ENCODE measurements at regions not wholly inside any gene's neighbourhood (a gene's known extent, or its start where the extent isn't known, plus 50 kb on each side); places are given as distances from the start of the nearest gene placed in this dataset.

GRCh38 chr3:153320585-153321128, 158.6 kb downstream of the RAP2B start:
- Mint-ChIP-seq H3K4me1 (peaks cover 6% of the 10 kb centered on the region), H3K4me3 (no peak overlapping the region), H3K36me3 (ENCODE audit: low read depth) (no peaks in the 10 kb centered on the region), H3K27ac (no peak overlapping the region), H3K27me3 (no peaks in the 10 kb centered on the region), H3K9me3 (no peaks in the 10 kb centered on the region)
- ATAC-seq (ENCODE audit: low read depth) (no peak), DNase-seq (no peak)
- CTCF ChIA-PET, result no interaction called here
- POLR2A ChIA-PET, result no interaction called here
- intact Hi-C loops (cut with micrococcal nuclease), result no loop called here
- TF ChIP-seq, protein P1, sequence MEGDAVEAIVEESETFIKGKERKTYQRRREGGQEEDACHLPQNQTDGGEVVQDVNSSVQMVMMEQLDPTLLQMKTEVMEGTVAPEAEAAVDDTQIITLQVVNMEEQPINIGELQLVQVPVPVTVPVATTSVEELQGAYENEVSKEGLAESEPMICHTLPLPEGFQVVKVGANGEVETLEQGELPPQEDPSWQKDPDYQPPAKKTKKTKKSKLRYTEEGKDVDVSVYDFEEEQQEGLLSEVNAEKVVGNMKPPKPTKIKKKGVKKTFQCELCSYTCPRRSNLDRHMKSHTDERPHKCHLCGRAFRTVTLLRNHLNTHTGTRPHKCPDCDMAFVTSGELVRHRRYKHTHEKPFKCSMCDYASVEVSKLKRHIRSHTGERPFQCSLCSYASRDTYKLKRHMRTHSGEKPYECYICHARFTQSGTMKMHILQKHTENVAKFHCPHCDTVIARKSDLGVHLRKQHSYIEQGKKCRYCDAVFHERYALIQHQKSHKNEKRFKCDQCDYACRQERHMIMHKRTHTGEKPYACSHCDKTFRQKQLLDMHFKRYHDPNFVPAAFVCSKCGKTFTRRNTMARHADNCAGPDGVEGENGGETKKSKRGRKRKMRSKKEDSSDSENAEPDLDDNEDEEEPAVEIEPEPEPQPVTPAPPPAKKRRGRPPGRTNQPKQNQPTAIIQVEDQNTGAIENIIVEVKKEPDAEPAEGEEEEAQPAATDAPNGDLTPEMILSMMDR (IDR thresholded peaks at IDR 0.05), result no peak

DNA sequence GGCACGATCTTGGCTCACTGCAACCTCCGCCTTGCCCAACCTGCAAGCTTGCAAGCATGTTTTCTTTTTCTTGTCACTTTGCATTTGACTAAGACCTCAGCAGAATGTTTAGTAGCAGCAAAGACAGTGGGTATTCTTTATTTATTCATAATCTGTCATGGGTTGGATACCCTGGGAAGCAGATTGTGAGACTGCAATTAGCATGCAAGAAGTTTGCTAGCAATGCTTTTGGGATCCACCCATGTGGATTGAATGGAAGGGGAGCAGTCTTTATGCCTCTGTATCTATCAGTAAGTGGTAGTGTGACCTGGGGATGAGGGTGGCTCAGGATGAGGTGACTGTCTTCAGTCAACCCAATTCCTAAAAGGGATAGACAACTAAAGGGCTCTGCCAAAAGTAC, 166.7 kb downstream of the RAP2B start:
- POLR2A ChIA-PET, result no interaction called here
- intact Hi-C loops (cut with micrococcal nuclease), result no loop called here
- TF ChIP-seq, protein P1 (IDR thresholded peaks at IDR 0.05), result no peak
- ATAC-seq (ENCODE audit: low read depth) (no peak), DNase-seq (no peak)
- CTCF ChIA-PET, result no interaction called here
- Mint-ChIP-seq H3K27ac (no peak overlapping the region), H3K4me1 (no peaks in the 10 kb centered on the region), H3K27me3 (peaks cover 3% of the 10 kb centered on the region), H3K9me3 (peaks cover 3% of the 10 kb centered on the region), H3K36me3 (ENCODE audit: low read depth) (no peaks in the 10 kb centered on the region), H3K4me3 (no peak overlapping the region)

DNA sequence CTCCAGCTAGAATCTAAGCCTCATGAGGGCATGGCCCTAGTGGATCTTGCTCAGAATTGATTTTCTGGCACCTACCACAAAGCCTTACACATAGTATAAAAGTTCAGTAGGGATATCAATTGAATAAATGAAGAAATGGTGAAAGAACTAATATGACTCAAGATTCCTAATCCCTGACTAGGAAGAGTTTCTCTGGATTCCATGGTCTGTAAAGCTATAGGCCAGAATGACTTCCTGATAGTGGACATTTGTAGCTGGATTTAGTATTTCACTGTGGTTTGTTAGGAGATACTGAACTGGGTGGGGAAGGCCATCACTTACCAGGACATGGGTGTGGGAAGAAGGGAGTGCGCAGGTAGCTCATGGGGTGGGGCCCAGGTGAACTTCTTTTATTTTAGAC, 168.9 kb downstream of the RAP2B start:
- intact Hi-C loops (cut with micrococcal nuclease), result no loop called here
- ChIA-PET CTCF (no interaction called here), POLR2A (no interaction called here)
- no peak for ATAC-seq (ENCODE audit: low read depth)
- peaks cover 3% of the 10 kb centered on the region for H3K27me3 Mint-ChIP-seq
- H3K27ac Mint-ChIP-seq, result no peak overlapping the region
- H3K9me3 Mint-ChIP-seq, result peaks cover 3% of the 10 kb centered on the region
- H3K4me3 Mint-ChIP-seq, result no peak overlapping the region
- no peaks in the 10 kb centered on the region for H3K4me1 Mint-ChIP-seq
- TF ChIP-seq, protein P1 (IDR thresholded peaks at IDR 0.05), result no peak
- H3K36me3 Mint-ChIP-seq (ENCODE audit: low read depth), result no peaks in the 10 kb centered on the region
- no peak for DNase-seq

DNA sequence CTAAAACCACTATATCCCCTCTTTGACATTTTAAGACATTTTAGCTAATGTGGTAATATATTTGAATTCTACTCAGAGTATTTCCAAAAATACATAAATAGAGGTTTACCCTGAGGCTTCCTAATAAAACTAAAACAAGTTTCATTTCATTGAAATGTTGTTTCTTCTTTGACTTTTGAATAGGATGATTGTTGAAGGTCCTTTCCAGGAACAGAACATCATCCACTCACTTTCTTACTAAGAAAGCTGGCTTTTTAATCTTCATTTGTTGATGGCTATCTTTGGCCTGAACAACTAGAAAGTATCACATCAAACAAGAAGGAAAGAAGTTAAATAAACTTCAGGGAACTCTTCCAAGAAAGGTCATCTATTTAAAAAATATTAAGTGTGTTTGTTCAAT, 169.7 kb downstream of the RAP2B start:
- ATAC-seq (ENCODE audit: low read depth) (no peak), DNase-seq (no peak)
- no peak overlapping the region for H3K4me3 Mint-ChIP-seq
- no peaks in the 10 kb centered on the region for H3K4me1 Mint-ChIP-seq
- peaks cover 3% of the 10 kb centered on the region for H3K27me3 Mint-ChIP-seq
- ChIA-PET CTCF (no interaction called here), POLR2A (no interaction called here)
- H3K36me3 Mint-ChIP-seq (ENCODE audit: low read depth), result no peaks in the 10 kb centered on the region
- TF ChIP-seq, protein P1 (IDR thresholded peaks at IDR 0.05), result no peak
- no peaks in the 10 kb centered on the region for H3K9me3 Mint-ChIP-seq
- H3K27ac Mint-ChIP-seq, result no peak overlapping the region
- intact Hi-C loops (cut with micrococcal nuclease), result no loop called here

DNA sequence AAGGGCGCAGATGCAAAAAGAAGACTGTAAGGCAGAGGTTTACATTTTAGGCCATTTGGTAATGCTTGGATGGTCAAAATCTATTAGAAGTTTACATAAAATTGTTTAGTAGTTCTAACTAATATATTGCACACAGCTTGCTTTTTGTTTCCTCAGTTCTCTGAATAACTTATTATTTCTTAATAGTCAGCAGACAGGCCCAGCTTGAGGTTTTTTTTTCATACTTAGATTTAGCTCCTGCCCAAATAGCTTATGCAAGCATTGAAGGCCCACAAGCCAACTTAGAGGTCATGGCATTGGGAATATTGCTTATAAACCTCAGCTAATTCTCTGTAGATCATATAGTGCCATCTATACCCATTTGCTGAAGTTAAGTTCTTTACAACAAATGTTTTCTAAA, 172.5 kb downstream of the RAP2B start:
- no peak for ATAC-seq (ENCODE audit: low read depth)
- H3K4me1 Mint-ChIP-seq, result no peaks in the 10 kb centered on the region
- H3K4me3 Mint-ChIP-seq, result no peak overlapping the region
- no peak overlapping the region for H3K27ac Mint-ChIP-seq
- H3K36me3 Mint-ChIP-seq (ENCODE audit: low read depth), result no peaks in the 10 kb centered on the region
- no peaks in the 10 kb centered on the region for H3K9me3 Mint-ChIP-seq
- intact Hi-C loops (cut with micrococcal nuclease), result no loop called here
- CTCF ChIA-PET, result no interaction called here
- TF ChIP-seq, protein P1 (IDR thresholded peaks at IDR 0.05), result no peak
- no peak for DNase-seq
- POLR2A ChIA-PET, result no interaction called here
- peaks cover 3% of the 10 kb centered on the region for H3K27me3 Mint-ChIP-seq
